Fibroblast of skin of back (primary cell): ENCODE measurements at regions not wholly inside any gene's neighbourhood (a gene's known extent, or its start where the extent isn't known, plus 50 kb on each side); places are given as distances from the start of the nearest gene placed in this dataset.
A peak's percentile ranks its signal among the peaks of the same experiment; 100 is the strongest.

Experiments used
- DNase-seq: peaks from one replicate; pipeline ENCODE4 v3.0.0-alpha.2; 2013

DNA sequence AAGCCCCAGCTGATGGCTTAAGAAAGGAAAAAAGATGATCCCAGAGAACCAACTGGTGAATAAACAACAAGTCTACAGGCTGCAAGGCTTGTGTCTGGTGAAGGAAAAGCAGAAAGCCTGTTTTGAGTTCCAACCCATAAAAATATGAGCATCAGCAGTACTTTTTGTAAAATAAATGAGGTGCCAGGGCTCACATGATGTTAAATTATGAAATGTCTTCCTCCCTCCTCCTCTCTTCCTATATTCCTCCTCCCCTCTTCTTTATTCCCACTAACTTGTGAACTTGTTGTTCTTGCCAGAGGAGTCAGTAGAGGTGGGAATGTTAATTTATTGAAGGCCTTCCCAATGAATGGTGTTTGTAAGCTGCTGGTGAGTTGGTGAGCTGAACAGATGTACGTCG lies 212.2 kb upstream of the CDH11 start:
- no peak for DNase-seq

DNA sequence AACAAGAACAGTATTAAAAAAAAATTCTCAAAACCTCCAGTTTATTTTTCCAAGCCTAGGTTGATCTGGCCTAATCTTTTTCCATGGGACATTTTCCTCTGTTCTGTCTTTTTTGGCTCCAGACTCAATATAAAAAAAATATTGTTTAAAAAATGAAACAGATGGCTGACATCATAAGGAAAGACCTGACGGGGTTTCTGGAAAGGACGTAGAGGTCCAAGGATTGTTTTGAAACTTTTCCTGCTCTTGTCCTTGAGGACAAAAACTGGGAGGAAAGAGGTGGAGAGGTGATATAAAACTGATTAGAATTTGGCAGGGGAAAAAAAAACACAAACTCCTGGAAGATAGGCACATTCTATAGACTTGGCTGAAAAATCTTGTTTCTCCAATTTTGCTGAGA lies 211.4 kb upstream of the CDH11 start:
- DNase-seq = no peak

DNA sequence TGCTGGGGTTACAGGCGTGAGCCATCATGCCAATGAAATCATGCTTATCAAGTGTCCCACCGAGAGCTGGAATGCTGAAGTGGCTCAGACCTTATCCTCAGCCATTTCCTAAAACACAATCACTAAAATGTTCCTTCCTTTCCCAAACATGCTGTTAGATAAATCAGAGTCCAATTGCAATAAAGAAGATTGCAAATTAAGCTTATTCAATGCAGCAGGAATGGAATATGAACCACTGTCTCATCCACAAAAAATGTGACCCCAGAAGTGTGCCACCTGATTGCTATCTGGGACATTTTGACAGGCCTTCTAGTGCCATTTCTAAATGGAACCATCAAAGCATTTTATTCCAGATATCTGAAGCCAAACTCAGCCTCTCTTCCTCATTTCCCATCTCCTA lies 205.5 kb upstream of the CDH11 start:
- DNase-seq = peak; percentile 20

DNA sequence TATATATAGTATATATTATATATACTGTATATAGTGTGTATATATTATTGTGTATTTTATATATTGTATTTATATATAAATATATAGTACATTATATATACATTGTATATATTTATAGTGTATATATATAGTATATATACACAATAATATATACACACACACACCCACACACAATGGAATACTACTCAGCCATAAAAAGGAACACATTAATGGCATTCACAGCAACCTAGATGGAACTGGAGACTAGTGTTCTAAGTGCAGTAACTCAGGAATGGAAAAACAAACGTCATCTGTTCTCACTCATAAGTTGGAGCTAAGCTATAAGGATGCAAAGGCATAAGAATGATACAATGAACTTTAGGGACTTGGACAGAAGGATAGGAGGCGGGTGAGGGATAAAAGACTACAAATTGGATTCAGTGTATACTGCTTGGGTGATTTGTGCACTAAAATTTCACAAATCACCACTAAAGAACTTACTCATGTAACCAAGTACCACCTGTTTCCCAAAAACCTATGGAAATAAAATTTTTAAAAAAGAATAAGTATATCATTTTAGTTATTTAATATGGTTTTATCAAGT lies 201.9 kb upstream of the CDH11 start:
- no peak for DNase-seq

DNA sequence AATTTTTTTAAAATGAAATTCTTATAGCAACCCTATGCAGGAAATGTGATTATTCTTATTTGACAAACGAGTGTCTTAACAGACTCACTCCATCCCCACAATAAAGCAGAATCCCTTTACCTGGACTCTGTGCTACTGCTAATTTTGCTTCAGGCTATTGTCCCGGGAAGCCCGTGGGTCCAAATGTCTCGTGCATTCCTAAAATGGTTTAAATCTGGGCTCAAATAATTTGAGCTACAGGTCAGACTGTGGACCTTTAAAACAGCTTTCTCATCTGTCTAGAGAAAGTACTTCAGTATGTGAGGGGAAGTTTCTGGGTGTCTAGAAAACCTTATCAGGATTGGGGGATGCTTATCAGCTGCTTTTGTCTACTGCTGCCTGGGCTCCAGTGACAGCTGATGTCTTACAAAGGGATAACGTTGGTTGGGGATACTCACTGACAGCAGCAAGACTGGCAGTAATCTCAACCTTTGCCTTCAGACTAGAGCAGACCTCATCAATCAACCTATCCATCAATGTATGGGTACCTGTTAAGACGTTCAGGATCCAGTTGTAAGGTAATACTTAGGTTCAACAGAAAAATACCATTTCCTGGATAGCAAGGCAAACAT lies 197.9 kb upstream of the CDH11 start:
- DNase-seq = peak; percentile 18

DNA sequence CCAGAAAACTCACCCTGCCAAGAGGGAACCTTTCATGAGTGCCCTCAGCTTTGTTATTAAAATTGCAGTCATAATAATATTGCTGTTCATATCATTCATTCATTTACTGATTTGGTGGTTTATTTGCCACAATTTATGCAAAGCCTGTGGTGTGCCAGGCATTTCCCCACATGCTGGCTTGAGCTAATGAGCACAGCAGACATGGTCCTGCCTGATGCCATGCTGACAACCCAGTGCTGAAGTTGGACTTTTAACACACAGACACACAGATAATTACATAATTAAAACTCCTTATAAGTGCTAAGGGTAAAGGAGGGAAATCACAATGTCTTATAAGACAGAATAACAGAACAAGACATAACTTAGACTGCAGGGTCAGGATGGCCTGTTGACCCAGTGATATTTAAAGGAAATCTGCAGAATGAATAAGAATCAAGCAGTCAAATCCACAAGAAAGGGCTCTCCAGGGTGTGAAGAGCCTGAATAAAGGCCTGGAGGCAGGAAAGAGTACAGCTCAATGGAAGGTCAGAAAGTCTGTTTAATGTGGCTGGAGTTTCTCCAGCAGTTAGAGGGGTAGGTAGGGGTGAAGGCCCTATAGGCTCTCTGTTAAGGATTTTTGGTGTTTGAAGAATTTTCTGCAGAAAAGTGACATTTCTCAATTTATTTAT lies 196.9 kb upstream of the CDH11 start:
- DNase-seq = no peak

DNA sequence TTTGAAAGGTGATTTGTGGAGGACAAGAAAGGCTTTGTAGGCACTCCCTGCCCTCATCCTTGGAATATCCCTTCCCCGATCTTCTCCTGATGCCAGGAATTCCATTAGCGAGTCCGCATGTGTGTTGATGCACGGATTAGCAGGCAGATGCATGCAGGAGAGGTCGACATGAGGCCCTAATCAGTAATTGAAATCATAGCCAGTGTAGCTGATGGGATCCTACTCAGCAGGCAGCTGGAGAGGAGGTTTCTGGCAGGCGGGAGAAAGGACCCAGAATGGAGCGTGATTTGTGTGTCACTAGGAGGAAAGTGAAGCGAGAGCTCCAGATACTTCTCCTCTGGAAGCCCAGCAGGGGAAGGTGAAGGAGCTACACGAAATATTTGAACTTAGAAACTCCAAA lies 196.3 kb upstream of the CDH11 start:
- DNase-seq = no peak

DNA sequence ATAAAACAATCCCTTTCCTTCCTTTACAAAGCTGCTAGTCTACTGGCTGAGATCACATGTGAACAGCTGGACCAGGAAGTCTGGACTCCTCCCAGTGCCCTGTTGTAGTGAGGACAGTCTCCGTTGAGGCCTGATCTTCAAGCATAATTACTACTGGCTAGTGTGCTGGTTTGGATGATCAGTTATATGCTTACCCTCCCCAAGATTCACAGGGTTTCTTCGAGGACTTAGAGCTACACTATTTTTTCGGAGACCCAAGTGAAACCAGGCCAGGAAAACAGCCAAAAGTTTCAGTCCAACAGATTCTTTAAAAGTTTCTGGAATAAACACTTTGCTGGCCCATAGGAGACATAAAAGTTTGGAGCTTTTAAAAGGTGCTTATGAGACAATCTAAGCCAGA lies 194.9 kb upstream of the CDH11 start:
- no peak for DNase-seq

DNA sequence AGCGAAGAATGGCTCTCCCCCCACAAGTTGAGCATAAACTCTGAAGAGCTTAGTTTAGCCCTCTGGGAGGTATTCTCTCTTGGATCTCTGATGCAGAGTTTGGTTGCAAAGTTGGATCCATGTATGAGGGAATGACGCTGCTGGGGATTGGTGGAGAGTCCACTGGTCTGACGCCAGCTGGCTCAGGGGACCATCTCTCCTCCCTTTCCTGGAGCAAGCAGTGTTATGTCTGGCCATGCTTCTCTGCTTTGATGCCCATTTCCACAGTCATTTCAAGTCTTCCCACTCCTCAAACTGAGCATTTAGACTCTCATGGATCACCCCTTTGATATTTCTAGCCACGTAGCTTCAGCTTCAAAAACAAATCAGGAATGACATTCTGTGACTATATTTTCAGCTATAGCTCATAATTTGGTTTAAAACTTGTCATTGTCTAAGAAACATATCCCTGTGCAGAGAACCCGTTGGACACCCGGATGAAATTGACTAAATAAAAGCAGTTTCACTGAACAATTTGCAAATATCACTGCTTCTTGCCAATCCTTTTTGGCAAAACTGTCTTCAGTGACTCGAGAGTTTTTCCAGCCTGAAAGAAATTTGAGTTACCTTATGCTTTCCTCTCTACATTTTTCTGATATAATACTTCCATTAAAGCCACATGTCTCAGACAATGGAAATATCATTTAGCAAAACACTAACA lies 193.4 kb upstream of the CDH11 start:
- DNase-seq = no peak

DNA sequence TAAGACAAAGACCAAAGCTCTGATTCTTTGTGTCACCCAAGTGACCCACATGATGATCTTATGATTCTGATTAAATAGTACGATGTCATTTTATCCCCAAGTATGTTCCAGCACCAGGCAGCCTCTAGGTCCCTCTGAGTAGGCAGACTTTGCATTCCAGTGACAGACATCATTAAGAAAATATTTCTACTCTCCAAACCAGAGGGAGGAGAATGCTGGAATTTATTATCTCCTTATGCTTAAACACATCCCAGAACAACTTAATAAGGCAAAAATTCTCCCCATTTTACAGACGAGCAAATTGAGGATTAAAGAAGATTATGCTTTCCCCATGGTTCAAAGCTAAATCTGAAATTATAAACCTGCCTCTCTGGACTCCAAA lies 192.8 kb upstream of the CDH11 start:
- peak; percentile 95 for DNase-seq

DNA sequence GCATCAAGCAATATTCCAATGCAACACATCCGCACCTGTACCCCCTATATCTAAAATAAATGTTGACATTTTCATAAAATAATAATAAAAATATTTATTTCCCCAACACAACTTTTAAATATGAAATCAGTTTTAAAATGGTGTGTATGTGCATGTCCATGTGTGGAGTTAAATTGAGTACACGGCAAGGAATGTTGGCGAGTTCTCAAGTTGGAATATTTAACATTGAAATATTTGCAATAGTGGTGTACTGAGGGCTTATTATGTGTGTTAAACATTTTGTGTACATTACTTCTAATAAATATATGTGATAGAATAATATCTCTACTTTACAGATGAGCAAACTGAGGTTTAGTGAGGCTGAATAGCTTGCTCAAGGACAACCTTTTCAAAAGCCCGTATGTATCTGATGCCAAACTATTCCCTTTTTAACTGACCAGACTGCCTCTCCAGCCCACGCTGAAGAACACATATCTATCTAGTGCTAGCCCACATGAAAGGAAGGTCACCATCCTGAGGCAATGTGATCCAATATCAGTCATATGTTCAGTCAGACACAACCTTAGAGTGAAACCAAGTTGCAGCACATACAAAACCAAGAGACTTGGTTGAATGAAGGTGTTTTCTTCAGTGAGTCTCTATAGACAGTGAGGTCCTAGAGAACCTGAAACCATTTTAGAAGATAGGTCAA lies 192.2 kb upstream of the CDH11 start:
- DNase-seq = peak; percentile 69

DNA sequence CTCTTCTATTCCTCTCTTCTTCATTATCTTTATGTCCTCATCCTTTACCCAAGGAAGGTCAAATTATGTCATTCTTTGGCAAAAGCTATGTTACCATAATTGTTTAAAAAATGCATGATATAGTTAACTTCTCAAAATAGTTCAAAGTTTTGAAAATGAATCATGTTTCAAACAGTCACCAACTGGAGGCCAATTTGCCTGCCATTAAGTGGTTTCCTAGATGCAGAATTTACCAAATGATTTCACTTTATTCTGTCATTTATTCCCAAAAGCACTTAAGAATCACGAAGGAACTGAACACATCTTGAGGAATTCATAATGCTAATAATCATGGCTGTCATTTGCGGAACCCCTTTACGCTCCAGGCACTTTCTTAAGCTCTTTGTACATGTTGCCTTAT lies 190.9 kb upstream of the CDH11 start:
- DNase-seq = peak; percentile 93

DNA sequence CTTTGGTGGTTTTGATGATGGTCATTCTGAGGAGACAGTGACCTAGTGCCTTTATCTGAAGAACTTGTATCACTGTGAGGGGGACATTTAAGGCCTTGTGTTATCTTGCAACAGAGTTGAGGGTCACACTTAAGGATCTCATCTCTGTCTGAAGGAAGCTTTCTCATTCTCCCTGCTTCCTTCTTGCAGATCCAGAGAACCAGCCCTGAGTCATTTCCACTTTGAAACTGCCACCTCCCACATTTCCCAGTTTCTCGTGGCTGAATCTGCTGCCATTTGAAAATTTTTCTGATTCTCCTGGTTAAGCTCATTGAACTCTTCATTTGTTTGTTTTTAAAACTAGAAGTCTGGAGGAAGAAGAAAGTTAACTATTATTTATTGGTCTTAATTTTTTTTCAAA lies 190.2 kb upstream of the CDH11 start:
- peak; percentile 84 for DNase-seq

DNA sequence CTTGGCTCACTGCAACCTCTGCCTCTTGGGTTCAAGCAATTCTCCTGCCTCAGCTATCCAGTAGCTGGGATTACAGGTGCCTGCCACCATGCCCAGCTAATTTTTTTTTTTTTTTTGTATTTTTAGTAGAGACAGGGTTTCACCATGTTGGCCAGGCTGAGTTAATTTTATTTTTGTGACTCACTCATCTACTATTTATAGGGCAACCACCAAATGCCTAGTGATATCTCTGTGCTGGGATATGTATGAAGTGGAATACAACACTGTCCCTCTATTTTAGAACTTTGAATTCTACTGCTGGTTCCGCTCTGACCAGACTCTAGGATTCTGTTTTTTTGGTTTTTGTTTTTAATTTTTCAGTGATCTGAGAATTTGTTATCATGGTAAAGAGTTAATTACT lies 188.6 kb upstream of the CDH11 start:
- DNase-seq = peak; percentile 81

DNA sequence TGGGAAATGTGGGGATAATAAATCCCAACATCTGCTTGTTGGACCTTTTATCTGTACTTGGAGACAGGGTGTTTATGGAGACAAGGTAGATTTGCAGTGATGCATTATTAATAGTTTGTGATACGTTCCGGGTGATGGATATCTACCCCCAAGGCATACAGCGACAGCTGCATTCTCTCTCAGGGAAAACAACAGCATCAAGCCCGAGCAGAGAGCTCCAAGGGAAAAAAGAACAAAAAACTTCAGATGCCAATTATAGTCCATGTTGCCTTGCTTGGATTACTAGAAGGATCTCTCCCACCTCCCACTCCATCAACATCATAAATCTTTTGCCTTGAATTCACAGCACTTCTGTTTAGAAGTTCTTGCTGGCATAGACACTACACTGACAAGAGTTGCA lies 187.5 kb upstream of the CDH11 start:
- no peak for DNase-seq

DNA sequence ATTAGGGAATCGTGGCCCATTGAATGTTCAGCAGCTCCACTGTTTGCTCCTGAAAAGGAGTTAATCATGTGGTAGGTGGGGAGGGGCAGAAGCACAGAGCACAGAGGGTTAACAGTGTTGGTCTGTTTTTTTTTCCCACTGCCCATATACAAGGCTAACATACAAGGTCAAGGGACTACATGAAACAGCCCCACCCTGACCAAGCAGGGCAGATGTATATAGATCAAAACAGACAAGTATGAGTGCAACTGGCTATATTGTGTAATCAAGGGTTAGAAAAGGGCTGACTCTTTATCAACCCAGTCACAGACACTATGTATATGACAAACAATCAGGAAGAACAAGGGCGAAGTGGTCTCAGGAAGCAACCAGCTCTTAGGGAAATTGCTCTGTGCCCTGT lies 186.6 kb upstream of the CDH11 start:
- no peak for DNase-seq

DNA sequence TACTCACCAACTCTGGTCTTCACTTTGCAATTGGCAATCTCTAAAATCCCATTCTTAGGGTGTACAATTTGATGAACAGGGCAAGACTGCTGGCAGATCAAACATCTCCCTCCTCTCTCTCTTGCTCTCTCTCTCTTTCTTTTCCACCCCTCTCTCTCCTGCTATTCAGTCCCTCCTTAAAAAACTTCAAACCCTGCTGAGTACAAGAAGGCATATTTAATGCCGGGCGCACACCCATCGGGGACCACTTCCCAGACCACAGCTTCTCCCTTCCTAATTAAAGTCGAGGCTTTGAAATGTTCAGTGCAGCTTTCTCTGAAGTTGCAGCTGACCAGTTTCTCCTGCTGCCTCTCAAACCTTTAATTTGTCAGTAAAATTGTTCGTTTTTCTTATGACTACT lies 185.4 kb upstream of the CDH11 start:
- DNase-seq = no peak

DNA sequence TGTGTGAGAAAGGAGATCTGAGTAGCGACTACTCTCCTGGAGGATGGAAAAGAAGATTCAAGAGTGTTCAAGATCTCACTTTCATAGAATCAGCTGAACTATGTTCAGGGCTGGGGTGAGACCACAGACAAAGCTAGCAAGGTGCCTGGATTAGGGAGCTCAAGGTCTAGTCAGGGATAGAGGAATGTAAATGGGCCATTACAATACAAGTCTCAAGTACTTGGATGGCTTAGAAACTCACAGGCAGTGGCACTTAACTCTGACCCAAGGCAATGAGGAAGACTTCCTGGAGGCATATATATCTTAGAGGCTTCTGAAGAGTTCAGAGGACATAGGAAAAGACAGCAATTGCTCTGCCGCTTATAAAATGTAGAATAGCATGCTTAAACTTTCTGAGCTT lies 184.9 kb upstream of the CDH11 start:
- DNase-seq = no peak

DNA sequence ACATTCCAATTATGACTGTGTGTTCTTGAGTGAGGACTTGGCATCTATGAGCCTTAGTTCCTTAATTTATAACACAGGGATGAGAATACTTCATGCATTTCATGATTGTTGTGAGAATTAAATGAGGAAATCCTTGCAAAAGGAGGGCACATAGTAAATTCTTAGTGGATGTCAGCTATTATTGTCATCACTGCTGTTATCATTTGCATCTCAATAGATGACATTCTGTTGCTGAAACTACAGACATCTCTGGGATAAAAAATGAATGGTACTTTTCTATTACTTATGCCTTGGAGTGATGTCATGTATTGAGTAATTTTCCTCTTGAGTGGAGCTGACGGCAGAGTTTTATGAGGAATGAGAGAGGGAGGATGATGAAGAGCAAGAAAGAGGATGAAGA lies 184.4 kb upstream of the CDH11 start:
- no peak for DNase-seq

DNA sequence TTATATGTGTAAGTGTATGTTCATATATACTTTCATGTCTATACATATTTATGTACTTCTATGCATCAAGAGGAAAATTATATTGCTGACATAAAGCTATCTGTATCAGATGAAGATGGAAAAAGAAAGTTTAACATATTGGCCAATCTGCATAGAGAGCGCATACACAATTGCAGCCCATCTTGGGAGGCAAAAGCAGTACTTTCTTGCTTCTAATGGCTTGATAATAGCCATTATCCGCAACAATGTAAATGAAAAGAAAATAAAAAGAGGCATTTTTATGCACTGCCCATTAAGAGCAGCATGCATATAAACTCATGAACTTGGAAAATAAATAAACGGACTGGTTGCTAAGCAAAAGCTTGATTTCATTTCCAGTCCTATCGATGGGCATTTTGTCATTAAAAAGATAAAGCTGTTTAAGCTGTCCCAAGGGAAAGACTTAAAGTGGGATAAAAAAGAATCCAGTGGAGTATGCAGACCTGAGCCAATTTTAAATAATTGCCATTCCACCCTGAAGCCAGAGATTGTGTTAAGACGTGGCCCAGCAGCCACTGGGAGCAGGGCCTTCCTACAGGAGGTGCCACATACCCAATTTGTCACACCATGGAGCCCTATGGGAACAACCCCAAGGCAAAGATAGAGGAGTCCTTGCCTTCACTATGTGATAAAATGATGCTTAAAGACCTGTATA lies 183.6 kb upstream of the CDH11 start:
- no peak for DNase-seq

DNA sequence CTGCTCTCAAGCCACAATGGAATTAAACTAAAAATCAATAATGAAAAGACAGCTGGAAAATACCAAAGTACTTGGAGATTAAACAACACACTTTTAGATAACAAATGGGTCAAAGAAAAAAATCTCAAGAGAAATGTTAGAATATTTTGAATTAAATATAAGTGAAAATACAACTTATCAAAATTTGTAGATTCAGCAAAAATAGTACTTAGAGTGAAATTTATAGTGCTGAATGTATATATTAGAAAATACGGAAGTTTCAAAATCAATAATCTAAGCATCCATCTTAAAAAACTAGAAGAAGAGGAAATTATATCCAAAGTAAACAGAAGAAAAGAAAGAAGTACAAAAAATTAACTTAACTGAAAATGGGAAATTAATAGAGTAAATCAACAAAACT lies 179.2 kb upstream of the CDH11 start:
- DNase-seq = no peak

DNA sequence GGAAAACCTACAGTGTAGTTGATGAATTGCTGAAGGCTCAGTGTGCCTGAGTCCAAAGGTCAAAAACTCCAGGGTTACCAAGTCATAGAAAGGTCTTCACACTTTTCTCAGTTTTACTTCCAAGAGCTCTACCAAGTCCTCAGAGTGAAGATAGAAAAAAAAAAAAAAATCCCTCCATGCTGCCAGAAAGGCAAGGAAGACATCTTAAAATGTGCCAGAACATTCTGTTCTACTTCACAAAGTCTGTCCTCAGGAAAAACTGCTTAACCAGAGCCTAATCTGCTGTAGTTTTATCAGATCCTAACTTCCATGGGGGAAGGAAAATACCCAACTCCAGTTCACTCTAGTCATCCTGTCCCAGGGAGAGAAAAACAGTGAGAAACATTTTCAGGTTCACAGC lies 175.6 kb upstream of the CDH11 start:
- no peak for DNase-seq

DNA sequence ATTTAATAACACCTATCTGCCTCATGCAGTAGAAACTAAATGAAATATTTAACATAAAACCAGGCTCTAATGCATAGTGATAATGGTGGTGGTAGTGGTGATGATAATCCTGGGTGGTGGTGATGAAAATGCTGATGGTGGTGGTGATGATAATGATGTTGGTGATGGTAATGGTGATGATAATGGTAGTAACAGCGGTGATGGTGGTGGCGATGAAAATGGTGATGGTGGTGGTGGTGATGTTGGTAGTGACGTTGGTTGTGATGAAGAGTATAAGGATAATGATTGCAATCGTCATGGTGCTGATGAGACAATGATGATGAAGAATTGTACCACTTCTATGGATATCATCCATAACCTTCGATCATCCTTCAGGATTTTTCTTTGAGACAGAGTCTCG lies 173.7 kb upstream of the CDH11 start:
- no peak for DNase-seq
